ENCODE measurements at regions not wholly inside any gene's neighbourhood (a gene's known extent, or its start where the extent isn't known, plus 50 kb on each side); places are given as distances from the start of the nearest gene placed in this dataset.

DNA sequence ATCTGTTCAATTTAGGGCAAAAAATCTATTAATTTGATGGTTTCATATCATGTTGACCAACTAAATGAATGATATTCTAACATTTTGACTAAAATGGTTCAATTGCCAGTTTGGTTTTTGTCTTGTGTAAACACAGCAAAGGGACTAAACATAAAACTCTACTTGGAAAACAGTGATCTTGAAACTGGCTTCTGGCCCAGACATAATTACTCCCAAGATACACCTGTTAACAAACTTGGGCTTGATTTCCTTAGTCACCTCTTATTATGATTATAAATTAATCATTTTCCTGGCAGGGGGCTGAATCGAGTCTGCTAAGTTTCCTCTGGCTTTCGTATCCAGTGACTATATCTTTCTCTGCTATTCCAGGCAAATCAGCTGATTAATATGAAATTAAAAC, 78.0 kb upstream of the OXGR1 start:
- ChIA-PET CTCF (no interaction called here), POLR2A (no interaction called here)
- TF ChIP-seq NFRKB (IDR thresholded peaks at IDR 0.05) (no peak), BHLHE40 (IDR thresholded peaks at IDR 0.05; ENCODE audit: borderline replicate concordance) (no peak), FOXA1 (IDR thresholded peaks at IDR 0.05) (no peak), FOXK2 (IDR thresholded peaks at IDR 0.05) (no peak), TARDBP (IDR thresholded peaks at IDR 0.05) (no peak), ELF4 (IDR thresholded peaks at IDR 0.05) (no peak), SUZ12 (IDR thresholded peaks at IDR 0.05) (no peak), L3MBTL2 (conservative IDR thresholded peaks at IDR 0.05) (no peak), HDGF (IDR thresholded peaks at IDR 0.05; ENCODE audit: borderline replicate concordance) (no peak), ARNT (IDR thresholded peaks at IDR 0.05) (no peak), ZNF384 (IDR thresholded peaks at IDR 0.05) (no peak), LEF1 (IDR thresholded peaks at IDR 0.05; ENCODE audit: borderline replicate concordance) (no peak), CTBP1 (IDR thresholded peaks at IDR 0.05; ENCODE audit: borderline replicate concordance) (no peak), FOXM1 (IDR thresholded peaks at IDR 0.05; ENCODE audit: borderline replicate concordance) (no peak), PKNOX1 (IDR thresholded peaks at IDR 0.05) (no peak)
- no peak for DNase-seq (ENCODE audit: extremely low spot score)

- no peak for DNase-seq (ENCODE audit: extremely low spot score)
- CTCF ChIA-PET, result no interaction called here
- POLR2A ChIA-PET, result no interaction called here
- TF ChIP-seq FOXM1 (IDR thresholded peaks at IDR 0.05; ENCODE audit: borderline replicate concordance) (no peak), HDGF (IDR thresholded peaks at IDR 0.05; ENCODE audit: borderline replicate concordance) (no peak), CTBP1 (IDR thresholded peaks at IDR 0.05; ENCODE audit: borderline replicate concordance) (no peak), SUZ12 (IDR thresholded peaks at IDR 0.05) (no peak), L3MBTL2 (conservative IDR thresholded peaks at IDR 0.05) (no peak), TARDBP (IDR thresholded peaks at IDR 0.05) (no peak), BHLHE40 (IDR thresholded peaks at IDR 0.05; ENCODE audit: borderline replicate concordance) (no peak), ELF4 (IDR thresholded peaks at IDR 0.05) (no peak)
These were observed 80.3 kb upstream of the OXGR1 start for GRCh38 chr13:97074618-97075017.

DNA sequence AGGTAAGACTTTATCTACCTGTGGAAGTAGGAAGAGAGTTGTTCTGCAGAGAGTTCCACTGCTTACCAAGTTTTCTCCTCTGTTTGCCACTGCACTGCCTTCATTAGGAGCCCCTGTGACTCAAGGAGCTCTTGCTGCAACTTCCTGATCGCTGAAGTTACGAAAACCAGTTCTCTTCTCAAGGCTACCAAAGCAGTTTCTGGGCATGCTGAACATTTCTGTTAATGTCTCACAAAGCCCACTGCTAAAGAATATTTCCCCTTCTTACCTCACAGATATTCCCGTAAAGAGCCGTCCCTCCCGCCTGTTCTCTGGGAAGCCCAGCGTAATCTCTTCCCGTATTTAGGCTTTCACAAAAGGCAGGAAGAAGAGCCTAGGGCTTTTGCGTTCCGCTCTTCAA, 82.6 kb upstream of the OXGR1 start:
- ChIA-PET CTCF (no interaction called here), POLR2A (no interaction called here)
- DNase-seq (ENCODE audit: extremely low spot score), result no peak
- TF ChIP-seq ARNT (IDR thresholded peaks at IDR 0.05), result no peak
- no peak for TF ChIP-seq TARDBP (IDR thresholded peaks at IDR 0.05)
- TF ChIP-seq FOXM1 (IDR thresholded peaks at IDR 0.05; ENCODE audit: borderline replicate concordance), result no peak
- no peak for TF ChIP-seq L3MBTL2 (conservative IDR thresholded peaks at IDR 0.05)
- no peak for TF ChIP-seq SP1 (IDR thresholded peaks at IDR 0.05)
- no peak for TF ChIP-seq LEF1 (IDR thresholded peaks at IDR 0.05; ENCODE audit: borderline replicate concordance)
- TF ChIP-seq ZNF384 (IDR thresholded peaks at IDR 0.05), result no peak
- no peak for TF ChIP-seq FOXA1 (IDR thresholded peaks at IDR 0.05)
- TF ChIP-seq HDGF (IDR thresholded peaks at IDR 0.05; ENCODE audit: borderline replicate concordance), result no peak
- no peak for TF ChIP-seq BHLHE40 (IDR thresholded peaks at IDR 0.05; ENCODE audit: borderline replicate concordance)
- no peak for TF ChIP-seq PKNOX1 (IDR thresholded peaks at IDR 0.05)
- TF ChIP-seq FOXK2 (IDR thresholded peaks at IDR 0.05), result no peak
- TF ChIP-seq ELF4 (IDR thresholded peaks at IDR 0.05), result no peak
- TF ChIP-seq SUZ12 (IDR thresholded peaks at IDR 0.05), result no peak
- TF ChIP-seq CTBP1 (IDR thresholded peaks at IDR 0.05; ENCODE audit: borderline replicate concordance), result no peak
- no peak for TF ChIP-seq NFRKB (IDR thresholded peaks at IDR 0.05)

DNA sequence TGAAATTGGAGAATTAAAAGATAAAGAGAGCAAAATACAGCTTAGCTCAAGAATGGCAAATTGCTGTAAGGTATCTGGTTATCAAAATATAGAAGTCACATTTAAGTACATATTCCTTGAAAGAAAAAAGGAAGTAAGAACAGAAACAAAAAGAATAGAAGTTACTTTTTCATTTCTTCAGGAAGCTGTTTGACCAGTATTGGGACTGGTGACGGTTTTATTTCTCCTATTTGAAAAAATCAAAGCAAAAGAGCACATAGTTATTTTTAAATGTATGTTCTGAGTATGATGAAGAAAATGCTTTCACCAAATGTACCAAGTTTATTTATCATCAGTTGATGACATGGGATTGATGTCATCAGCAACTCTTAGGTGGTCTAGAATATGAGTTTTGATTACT, 83.1 kb upstream of the OXGR1 start:
- no peak for TF ChIP-seq ELF4 (IDR thresholded peaks at IDR 0.05)
- TF ChIP-seq LEF1 (IDR thresholded peaks at IDR 0.05; ENCODE audit: borderline replicate concordance), result no peak
- no peak for TF ChIP-seq FOXK2 (IDR thresholded peaks at IDR 0.05)
- no peak for TF ChIP-seq CTBP1 (IDR thresholded peaks at IDR 0.05; ENCODE audit: borderline replicate concordance)
- no peak for TF ChIP-seq SP1 (IDR thresholded peaks at IDR 0.05)
- TF ChIP-seq TARDBP (IDR thresholded peaks at IDR 0.05), result no peak
- no peak for TF ChIP-seq PKNOX1 (IDR thresholded peaks at IDR 0.05)
- no peak for TF ChIP-seq NFRKB (IDR thresholded peaks at IDR 0.05)
- no peak for TF ChIP-seq ZNF384 (IDR thresholded peaks at IDR 0.05)
- TF ChIP-seq FOXM1 (IDR thresholded peaks at IDR 0.05; ENCODE audit: borderline replicate concordance), result no peak
- no peak for TF ChIP-seq ARNT (IDR thresholded peaks at IDR 0.05)
- no peak for TF ChIP-seq SUZ12 (IDR thresholded peaks at IDR 0.05)
- TF ChIP-seq BHLHE40 (IDR thresholded peaks at IDR 0.05; ENCODE audit: borderline replicate concordance), result no peak
- no peak for DNase-seq (ENCODE audit: extremely low spot score)
- ChIA-PET CTCF (no interaction called here), POLR2A (no interaction called here)

DNA sequence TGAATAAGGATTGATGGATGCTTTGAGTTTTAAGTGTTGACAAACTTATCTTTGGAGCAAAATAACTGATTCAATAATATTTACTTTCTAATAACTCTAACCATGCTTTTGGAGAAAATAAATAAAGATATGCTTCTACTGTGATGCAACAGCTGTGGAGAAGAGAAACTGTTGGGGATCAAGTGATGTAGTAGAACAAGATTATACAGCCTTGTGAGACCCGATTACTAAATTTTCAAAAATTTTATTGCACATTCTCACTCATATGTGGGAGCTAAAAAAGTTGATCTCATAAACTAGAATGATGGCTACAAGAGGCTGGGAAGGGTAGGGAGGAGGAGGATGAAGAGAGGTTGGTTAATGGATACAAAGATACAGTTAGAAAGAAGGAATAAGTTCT, 85.5 kb upstream of the OXGR1 start:
- TF ChIP-seq ELF4 (IDR thresholded peaks at IDR 0.05), result no peak
- no peak for TF ChIP-seq ARNT (IDR thresholded peaks at IDR 0.05)
- TF ChIP-seq PKNOX1 (IDR thresholded peaks at IDR 0.05), result no peak
- no peak for TF ChIP-seq ZNF384 (IDR thresholded peaks at IDR 0.05)
- no peak for TF ChIP-seq FOXM1 (IDR thresholded peaks at IDR 0.05; ENCODE audit: borderline replicate concordance)
- TF ChIP-seq NFRKB (IDR thresholded peaks at IDR 0.05), result no peak
- no peak for TF ChIP-seq CTBP1 (IDR thresholded peaks at IDR 0.05; ENCODE audit: borderline replicate concordance)
- TF ChIP-seq LEF1 (IDR thresholded peaks at IDR 0.05; ENCODE audit: borderline replicate concordance), result no peak
- TF ChIP-seq SP1 (IDR thresholded peaks at IDR 0.05), result no peak
- no peak for TF ChIP-seq TARDBP (IDR thresholded peaks at IDR 0.05)
- no peak for TF ChIP-seq L3MBTL2 (conservative IDR thresholded peaks at IDR 0.05)
- no peak for TF ChIP-seq HDGF (IDR thresholded peaks at IDR 0.05; ENCODE audit: borderline replicate concordance)
- CTCF ChIA-PET, result no interaction called here

More for the DNA sequence above, 85.5 kb upstream of the OXGR1 start:
- no peak for DNase-seq (ENCODE audit: extremely low spot score)
- POLR2A ChIA-PET, result no interaction called here
